A673 (cell line): ENCODE measurements at regions not wholly inside any gene's neighbourhood (a gene's known extent, or its start where the extent isn't known, plus 50 kb on each side); places are given as distances from the start of the nearest gene placed in this dataset.

ENCODE experiments used
- BruUV-seq: library from RNA; stranded (reverse); fragments of 400-500 nt; replicated peaks from 2 replicates; lab custom pipeline; 2021; lab: Mats Ljungman, UMichigan
- CTCF ChIA-PET: fragments of 300-600 bp; sonication (Branson Sonifier 250); formaldehyde crosslinking; loops from one replicate; lab custom pipeline; 2022; ENCODE audit warnings: antibody characterized with exemption; lab: Charles Lee
- POLR2A ChIA-PET: fragments of 300-600 bp; sonication (Branson Sonifier 250); formaldehyde crosslinking; loops from one replicate; lab custom pipeline; 2022; ENCODE audit warnings: antibody characterized with exemption; ENCODE audit not compliant: low non-redundant PET; lab: Charles Lee
- DNase-seq: peaks from one replicate; pipeline ENCODE4 v3.0.0-alpha.2; 2015; ENCODE audit warnings: low spot score
- H3K27ac ChIP-seq: fragments of 200-600 bp; sonication (generic); 2 replicates; pipeline ENCODE4 v1.5.1; 2016; ENCODE audit warnings: mixed run types, low read depth, mild to moderate bottlenecking, mixed read lengths, antibody characterized with exemption, low read length; ENCODE audit not compliant: poor library complexity, severe bottlenecking
- H3K27me3 ChIP-seq: fragments of 200-600 bp; sonication (generic); replicated peaks from 2 replicates; pipeline ENCODE4 v1.6.1; 2017; ENCODE audit warnings: mixed run types, low read depth, mild to moderate bottlenecking, mixed read lengths, antibody characterized with exemption, low read length; ENCODE audit not compliant: insufficient read depth, poor library complexity
- H3K36me3 ChIP-seq: fragments of 200-600 bp; sonication (generic); 2 replicates; pipeline ENCODE4 v1.6.1; 2016; ENCODE audit warnings: mixed run types, mild to moderate bottlenecking, mixed read lengths, antibody characterized with exemption, low read length; ENCODE audit not compliant: insufficient read depth, poor library complexity, severe bottlenecking
- H3K4me1 ChIP-seq: fragments of 200-600 bp; sonication (generic); 2 replicates; pipeline ENCODE4 v1.6.1; 2017; ENCODE audit warnings: mixed run types, mild to moderate bottlenecking, mixed read lengths, antibody characterized with exemption, low read length; ENCODE audit not compliant: insufficient read depth, poor library complexity, severe bottlenecking
- H3K4me3 ChIP-seq: fragments of 200-600 bp; sonication (generic); 2 replicates; pipeline ENCODE4 v1.5.1; 2016; ENCODE audit warnings: low read depth, mixed run types, mild to moderate bottlenecking, mixed read lengths, low read length; ENCODE audit not compliant: poor library complexity, severe bottlenecking
- H3K9me3 ChIP-seq: fragments of 200-600 bp; sonication (generic); 2 replicates; pipeline ENCODE4 v1.6.1; 2016; ENCODE audit warnings: mixed run types, low read depth, mild to moderate bottlenecking, mixed read lengths, antibody characterized with exemption, low read length; ENCODE audit not compliant: poor library complexity, severe bottlenecking
- CTCF ChIP-seq: fragments of 300-800, 200-600 bp; sonication (generic); conservative IDR thresholded peaks from 2 replicates; pipeline ENCODE4 v1.5.1; 2017; ENCODE audit warnings: low read depth, mild to moderate bottlenecking, antibody characterized with exemption, low read length, moderate library complexity, mixed read lengths
- EZH2 ChIP-seq: fragments of 200-600 bp; sonication (generic); IDR thresholded peaks from 2 replicates; pipeline ENCODE4 v1.6.1; 2017; ENCODE audit warnings: borderline replicate concordance, low read depth, mild to moderate bottlenecking, mixed read lengths, antibody characterized with exemption, low read length; ENCODE audit not compliant: poor library complexity, severe bottlenecking
- intact Hi-C: fragments of 100-400 bp; cut with micrococcal nuclease; formaldehyde crosslinking; loops from one replicate; pipeline ENCODE4 v1.10.0; 2022; ENCODE audit not compliant: unreplicated experiment

- POLR2A ChIA-PET = no interaction called here
- no peak overlapping the region for H3K27ac ChIP-seq
- H3K4me1 ChIP-seq = no peaks in the 10 kb centered on the region
- CTCF ChIA-PET = no interaction called here
- no peaks in the 10 kb centered on the region for H3K36me3 ChIP-seq
- intact Hi-C loops = no loop called here
- no peak overlapping the region for H3K4me3 ChIP-seq
- DNase-seq = no peak
- no TSS peak for BruUV-seq
- peaks cover 5% of the 10 kb centered on the region for H3K9me3 ChIP-seq
- no peak for TF ChIP-seq EZH2
- TF ChIP-seq CTCF = no peak
- no peaks in the 10 kb centered on the region for H3K27me3 ChIP-seq
Measured at GRCh38 chr4:91838181-91838861, 465.4 kb upstream of the GRID2 start.

GRCh38 chr4:91840359-91840758, 463.4 kb upstream of the GRID2 start:
- intact Hi-C loops = no loop called here
- CTCF ChIA-PET = no interaction called here
- no peaks in the 10 kb centered on the region for H3K9me3 ChIP-seq
- H3K4me3 ChIP-seq = no peak overlapping the region
- H3K27me3 ChIP-seq = no peaks in the 10 kb centered on the region
- H3K36me3 ChIP-seq = no peaks in the 10 kb centered on the region
- no TSS peak for BruUV-seq
- POLR2A ChIA-PET = no interaction called here
- H3K27ac ChIP-seq = no peak overlapping the region
- TF ChIP-seq CTCF = no peak
- TF ChIP-seq EZH2 = no peak
- no peak for DNase-seq
- no peaks in the 10 kb centered on the region for H3K4me1 ChIP-seq

GRCh38 chr4:91846233-91846632, 457.5 kb upstream of the GRID2 start:
- Histone ChIP-seq H3K36me3 (no peaks in the 10 kb centered on the region), H3K4me1 (no peaks in the 10 kb centered on the region), H3K27me3 (no peaks in the 10 kb centered on the region), H3K27ac (no peak overlapping the region), H3K4me3 (no peak overlapping the region), H3K9me3 (no peaks in the 10 kb centered on the region)
- TF ChIP-seq EZH2 (no peak), CTCF (no peak)
- ChIA-PET POLR2A (no interaction called here), CTCF (no interaction called here)
- intact Hi-C loops = no loop called here
- DNase-seq = no peak
- BruUV-seq = no TSS peak
